HCT116 (cell line): ENCODE measurements at regions not wholly inside any gene's neighbourhood (a gene's known extent, or its start where the extent isn't known, plus 50 kb on each side); places are given as distances from the start of the nearest gene placed in this dataset.
"Not testable (repeated sequence)": the region's sequence is repeated elsewhere in the genome, so short reads cannot be mapped to it uniquely, and the experiment has no call there.

ENCODE experiments used
- ATAC-seq: fragments of 200-7000 bp; cut with Tn5 transposase; 2 replicates; pipeline ENCODE4 v1.9.1; 2020; ENCODE audit warnings: mild to moderate bottlenecking, moderate library complexity
- BruUV-seq: library from RNA; stranded (reverse); fragments of 400-500 nt; replicated peaks from 2 replicates; lab custom pipeline; 2021; lab: Mats Ljungman, UMichigan
- CTCF ChIA-PET: fragments of 300-600 bp; sonication (Branson Sonifier 250); formaldehyde crosslinking; loops from one replicate; lab custom pipeline; 2021; ENCODE audit warnings: antibody characterized with exemption; lab: Charles Lee
- POLR2A ChIA-PET: fragments of 300-600, 350-600 bp; sonication (Branson Sonifier 250); formaldehyde crosslinking; loops from one replicate; lab custom pipeline; 2021; ENCODE audit warnings: antibody characterized with exemption; lab: Charles Lee
- RAD21 ChIA-PET, 2 experiments: fragments of 300-600 bp; sonication (Branson Sonifier 250); formaldehyde crosslinking; loops; one replicate each; lab custom pipeline; 2023; ENCODE audit warnings: low total read pairs in 2 of 2; ENCODE audit not compliant: uncharacterized antibody in 2 of 2, unreplicated experiment in 2 of 2, low non-redundant PET in 1 of 2; lab: Charles Lee
- DNase-seq: peaks from one replicate; pipeline ENCODE4 v3.0.0-alpha.2; 2010; ENCODE audit warnings: low read depth, low spot score
- H2AFZ ChIP-seq: fragments of 200-600 bp; shearing (Covaris generic), sonication (generic); 2 replicates; pipeline ENCODE4 v1.6.1; 2017; ENCODE audit warnings: low read depth, mixed run types, mixed read lengths, antibody characterized with exemption, low read length; ENCODE audit not compliant: poor library complexity, severe bottlenecking
- H3K27ac ChIP-seq: 2 replicates; pipeline ENCODE4 v1.5.1; 2012; ENCODE audit warnings: low read depth, low read length
- H3K27me3 ChIP-seq: fragments of 200-600 bp; sonication (generic); 2 replicates; pipeline ENCODE4 v1.6.1; 2016; ENCODE audit warnings: mixed run types, low read length, mixed read lengths; ENCODE audit not compliant: insufficient read depth
- H3K36me3 ChIP-seq, 2 experiments: fragments of 200-500 bp in 1 of 2; fragments of 200-600 bp in 1 of 2; sonication (Bioruptor generic) in 1 of 2; sonication (generic) in 1 of 2; 2 replicates each; pipeline versions ENCODE4 v1.5.1 to v1.6.1; 2014 to 2016; ENCODE audit warnings: low read length in 2 of 2, inconsistent platforms in 1 of 2, mixed read lengths in 1 of 2, mixed run types in 1 of 2; ENCODE audit not compliant: insufficient read depth in 2 of 2, control insufficient read depth in 1 of 2
- H3K4me1 ChIP-seq, 2 experiments: fragments of 200-600 bp in 1 of 2; sonication (generic) in 1 of 2; 2 replicates each; pipeline versions ENCODE4 v1.5.1 to v1.6.1; 2012 to 2017; ENCODE audit warnings: low read length in 2 of 2, inconsistent platforms in 1 of 2, mild to moderate bottlenecking in 1 of 2, mixed read lengths in 1 of 2, mixed run types in 1 of 2, moderate library complexity in 1 of 2; ENCODE audit not compliant: insufficient read depth in 2 of 2, control insufficient read depth in 1 of 2
- H3K4me2 ChIP-seq: fragments of 200-600 bp; sonication (generic); 2 replicates; pipeline ENCODE4 v1.6.1; 2017; ENCODE audit warnings: mixed run types, low read length, mixed read lengths
- H3K4me3 ChIP-seq, 2 experiments: fragments of 200-600 bp in 1 of 2; sonication (generic) in 1 of 2; replicated peaks in 1 of 2; 2 replicates each; pipeline ENCODE4 v1.5.1; 2011 to 2016; ENCODE audit warnings: low read length in 2 of 2, control low read depth in 1 of 2, low read depth in 1 of 2, mild to moderate bottlenecking in 1 of 2, mixed read lengths in 1 of 2, mixed run types in 1 of 2
- H3K79me2 ChIP-seq: fragments of 200-600 bp; sonication (generic); 2 replicates; pipeline ENCODE4 v1.6.1; 2017; ENCODE audit warnings: mild to moderate bottlenecking, mixed run types, low read length, moderate library complexity, mixed read lengths; ENCODE audit not compliant: insufficient read depth
- H3K9ac ChIP-seq: fragments of 200-600 bp; sonication (generic); 2 replicates; pipeline ENCODE4 v1.6.1; 2016; ENCODE audit warnings: low read length, mixed read lengths
- H3K9me2 ChIP-seq: fragments of 200-600 bp; sonication (generic), shearing (Covaris generic); 2 replicates; pipeline ENCODE4 v1.6.1; 2017; ENCODE audit warnings: mixed run types, mild to moderate bottlenecking, moderate library complexity; ENCODE audit not compliant: insufficient read depth
- H3K9me3 ChIP-seq, 2 experiments: fragments of 200-500 bp in 1 of 2; fragments of 200-600 bp in 1 of 2; sonication (Bioruptor generic) in 1 of 2; sonication (generic) in 1 of 2; 2 replicates each; pipeline ENCODE4 v1.6.1; 2014 to 2017; ENCODE audit warnings: low read length in 2 of 2, mixed read lengths in 2 of 2, inconsistent platforms in 1 of 2, low read depth in 1 of 2, mild to moderate bottlenecking in 1 of 2, mixed run types in 1 of 2, moderate library complexity in 1 of 2; ENCODE audit not compliant: control insufficient read depth in 1 of 2, insufficient read depth in 1 of 2
- H4K20me1 ChIP-seq: fragments of 200-600 bp; sonication (generic), shearing (Covaris generic); 2 replicates; pipeline ENCODE4 v1.6.1; 2017; ENCODE audit warnings: mixed run types, mild to moderate bottlenecking, moderate library complexity; ENCODE audit not compliant: insufficient read depth
- CBX3 ChIP-seq: IDR thresholded peaks from 2 replicates; pipeline ENCODE4 v1.6.1; 2012; ENCODE audit warnings: low read depth
- CEBPB ChIP-seq: IDR thresholded peaks from 2 replicates; pipeline ENCODE4 v1.6.1; 2012; ENCODE audit warnings: low read depth
- EGR1 ChIP-seq: IDR thresholded peaks from 2 replicates; pipeline ENCODE4 v1.6.1; 2012; ENCODE audit warnings: low read depth
- EZH2 ChIP-seq: fragments of 200-600 bp; sonication (generic); IDR thresholded peaks from 2 replicates; pipeline ENCODE4 v1.6.1; 2017; ENCODE audit warnings: antibody characterized with exemption, mixed run types
- FOSL1 ChIP-seq: IDR thresholded peaks from 2 replicates; pipeline ENCODE4 v1.6.1; 2012; ENCODE audit warnings: low read depth
- POLR2A ChIP-seq: IDR thresholded peaks from 2 replicates; pipeline ENCODE4 v1.7.0; 2011; ENCODE audit warnings: borderline replicate concordance; ENCODE audit not compliant: insufficient read depth, insufficient read length; ENCODE audit errors: extremely low read depth
- POLR2AphosphoS5 ChIP-seq: IDR thresholded peaks from 2 replicates; pipeline ENCODE4 v1.6.1; 2011; ENCODE audit warnings: mild to moderate bottlenecking, low read depth, low read length, moderate library complexity
- RAD21 ChIP-seq: IDR thresholded peaks from 2 replicates; pipeline ENCODE4 v1.6.1; 2012; ENCODE audit warnings: low read depth, mild to moderate bottlenecking
- SP1 ChIP-seq: IDR thresholded peaks from 2 replicates; pipeline ENCODE4 v1.6.1; 2012; ENCODE audit warnings: low read depth
- SRF ChIP-seq: IDR thresholded peaks from 2 replicates; pipeline ENCODE4 v1.6.1; 2012; ENCODE audit warnings: low read depth
- YY1 ChIP-seq: IDR thresholded peaks from 2 replicates; pipeline ENCODE4 v1.6.1; 2011; ENCODE audit warnings: low read length, low read depth, moderate library complexity, mild to moderate bottlenecking; ENCODE audit not compliant: insufficient replicate concordance; ENCODE audit errors: extremely low read depth
- ZFX ChIP-seq: fragments of 450-650 bp; IDR thresholded peaks from 2 replicates; pipeline ENCODE4 v1.6.1; 2017
- ZNF274 ChIP-seq: fragments of 200-500 bp; sonication (Bioruptor generic); IDR thresholded peaks from 2 replicates; pipeline ENCODE4 v1.6.1; 2014; ENCODE audit warnings: mild to moderate bottlenecking, low read depth, low read length, inconsistent platforms
- intact Hi-C: fragments of 100-400 bp; cut with micrococcal nuclease; formaldehyde crosslinking; loops from 2 replicates; pipeline ENCODE4 v1.10.0; 2022
- TF ChIP-seq, protein P1 (sequence below): IDR thresholded peaks from 2 replicates; pipeline ENCODE4 v1.6.1; 2012
- TF ChIP-seq, protein P2 (sequence below): IDR thresholded peaks from 2 replicates; pipeline ENCODE4 v1.6.1; 2012; ENCODE audit warnings: low read depth

DNA sequence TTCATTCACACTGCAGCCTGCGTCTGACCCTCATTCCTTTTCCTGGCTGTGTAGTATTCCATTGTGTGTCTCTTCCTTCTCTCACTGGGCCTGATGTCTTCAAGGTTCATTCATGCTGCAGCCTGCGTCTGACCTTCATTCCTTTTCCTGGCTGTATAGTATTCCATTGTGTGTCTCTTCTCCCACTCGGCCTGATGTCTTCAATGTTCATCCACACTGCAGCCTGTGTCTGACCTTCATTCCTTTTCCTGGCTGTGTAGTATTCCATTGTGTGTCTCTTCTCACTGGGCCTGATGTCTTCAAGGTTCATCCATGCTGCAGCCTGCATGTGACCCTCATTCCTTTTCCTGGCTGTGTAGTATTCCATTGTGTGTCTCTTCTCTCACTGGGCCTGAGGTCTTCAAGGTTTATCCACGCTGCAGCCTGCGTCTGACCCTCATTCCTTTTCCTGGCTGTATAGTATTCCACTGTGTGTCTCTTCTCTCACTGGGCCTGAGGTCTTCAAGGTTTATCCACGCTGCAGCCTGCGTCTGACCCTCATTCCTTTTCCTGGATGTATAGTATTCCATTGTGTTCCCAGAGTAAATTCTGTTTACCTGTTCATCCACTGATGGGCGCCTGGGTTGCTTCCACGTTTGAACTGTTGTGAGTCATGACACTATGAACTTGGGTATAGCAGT lies 191.0 kb downstream of the CRLF2 start:
- H3K9me3 ChIP-seq, H3K27me3 ChIP-seq, H3K36me3 ChIP-seq, H3K4me2 ChIP-seq, intact Hi-C loops, H3K27ac ChIP-seq, H2AFZ ChIP-seq, H3K4me3 ChIP-seq, ATAC-seq, H4K20me1 ChIP-seq, H3K9ac ChIP-seq, DNase-seq, H3K9me2 ChIP-seq, POLR2A ChIA-PET, CTCF ChIA-PET, H3K79me2 ChIP-seq, H3K4me1 ChIP-seq, RAD21 ChIA-PET, BruUV-seq: not testable (repeated sequence)

DNA sequence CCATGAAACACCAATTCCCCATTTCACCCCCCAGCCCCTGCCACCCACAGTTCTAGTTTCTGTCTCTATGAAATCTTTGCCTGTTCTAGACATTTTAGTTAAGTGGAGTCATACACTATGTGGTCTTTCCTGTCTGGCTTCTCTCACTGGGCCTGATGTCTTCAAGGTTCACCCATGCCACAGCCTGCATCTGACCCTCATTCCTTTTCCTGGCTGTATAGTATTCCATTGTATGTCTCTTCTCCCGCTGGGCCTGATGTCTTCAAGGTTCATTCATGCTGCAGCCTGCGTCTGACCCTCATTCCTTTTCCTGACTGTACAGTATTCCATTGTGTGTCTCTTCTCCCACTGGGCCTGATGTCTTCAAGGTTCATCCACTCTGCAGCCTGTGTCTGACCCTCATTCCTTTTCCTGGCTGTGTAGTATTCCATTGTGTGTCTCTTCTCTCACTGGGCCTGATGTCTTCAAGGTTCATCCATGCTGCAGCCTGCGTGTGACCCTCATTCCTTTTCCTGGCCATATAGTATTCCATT lies 191.7 kb downstream of the CRLF2 start:
- intact Hi-C loops, result no loop called here
- ATAC-seq, result no peak
- no peaks in the 10 kb centered on the region for H3K4me1 ChIP-seq
- RAD21 ChIA-PET, result no interaction called here
- H3K4me3 ChIP-seq, result no peak overlapping the region
- no peaks in the 10 kb centered on the region for H3K27me3 ChIP-seq
- no peak overlapping the region for H3K9ac ChIP-seq
- POLR2A ChIA-PET, result no interaction called here
- H3K9me3 ChIP-seq, result no peaks in the 10 kb centered on the region
- TF ChIP-seq POLR2AphosphoS5 (no peak), POLR2A (no peak), FOSL1 (no peak), CEBPB (no peak), EZH2 (no peak), ZFX (no peak), EGR1 (no peak), SRF (no peak), CBX3 (no peak), SP1 (no peak), ZNF274 (no peak), YY1 (no peak), RAD21 (no peak)
- TF ChIP-seq, protein P1, sequence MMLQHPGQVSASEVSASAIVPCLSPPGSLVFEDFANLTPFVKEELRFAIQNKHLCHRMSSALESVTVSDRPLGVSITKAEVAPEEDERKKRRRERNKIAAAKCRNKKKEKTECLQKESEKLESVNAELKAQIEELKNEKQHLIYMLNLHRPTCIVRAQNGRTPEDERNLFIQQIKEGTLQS, result no peak
- TF ChIP-seq, protein P2, sequence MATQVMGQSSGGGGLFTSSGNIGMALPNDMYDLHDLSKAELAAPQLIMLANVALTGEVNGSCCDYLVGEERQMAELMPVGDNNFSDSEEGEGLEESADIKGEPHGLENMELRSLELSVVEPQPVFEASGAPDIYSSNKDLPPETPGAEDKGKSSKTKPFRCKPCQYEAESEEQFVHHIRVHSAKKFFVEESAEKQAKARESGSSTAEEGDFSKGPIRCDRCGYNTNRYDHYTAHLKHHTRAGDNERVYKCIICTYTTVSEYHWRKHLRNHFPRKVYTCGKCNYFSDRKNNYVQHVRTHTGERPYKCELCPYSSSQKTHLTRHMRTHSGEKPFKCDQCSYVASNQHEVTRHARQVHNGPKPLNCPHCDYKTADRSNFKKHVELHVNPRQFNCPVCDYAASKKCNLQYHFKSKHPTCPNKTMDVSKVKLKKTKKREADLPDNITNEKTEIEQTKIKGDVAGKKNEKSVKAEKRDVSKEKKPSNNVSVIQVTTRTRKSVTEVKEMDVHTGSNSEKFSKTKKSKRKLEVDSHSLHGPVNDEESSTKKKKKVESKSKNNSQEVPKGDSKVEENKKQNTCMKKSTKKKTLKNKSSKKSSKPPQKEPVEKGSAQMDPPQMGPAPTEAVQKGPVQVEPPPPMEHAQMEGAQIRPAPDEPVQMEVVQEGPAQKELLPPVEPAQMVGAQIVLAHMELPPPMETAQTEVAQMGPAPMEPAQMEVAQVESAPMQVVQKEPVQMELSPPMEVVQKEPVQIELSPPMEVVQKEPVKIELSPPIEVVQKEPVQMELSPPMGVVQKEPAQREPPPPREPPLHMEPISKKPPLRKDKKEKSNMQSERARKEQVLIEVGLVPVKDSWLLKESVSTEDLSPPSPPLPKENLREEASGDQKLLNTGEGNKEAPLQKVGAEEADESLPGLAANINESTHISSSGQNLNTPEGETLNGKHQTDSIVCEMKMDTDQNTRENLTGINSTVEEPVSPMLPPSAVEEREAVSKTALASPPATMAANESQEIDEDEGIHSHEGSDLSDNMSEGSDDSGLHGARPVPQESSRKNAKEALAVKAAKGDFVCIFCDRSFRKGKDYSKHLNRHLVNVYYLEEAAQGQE, result no peak
- TF ChIP-seq, all 23 proteins: peak for 0
- H4K20me1 ChIP-seq, result no peaks in the 10 kb centered on the region
- no peaks in the 10 kb centered on the region for H3K36me3 ChIP-seq
- no peaks in the 10 kb centered on the region for H3K79me2 ChIP-seq
- CTCF ChIA-PET, result no interaction called here
- no peak overlapping the region for H3K27ac ChIP-seq
- no peak overlapping the region for H2AFZ ChIP-seq
- no TSS peak for BruUV-seq
- DNase-seq, result no peak
- no peak overlapping the region for H3K4me2 ChIP-seq
- H3K9me2 ChIP-seq, result no peaks in the 10 kb centered on the region
